Sciatic nerve (tissue), 2 donors: ENCODE measurements at regions not wholly inside any gene's neighbourhood (a gene's known extent, or its start where the extent isn't known, plus 50 kb on each side); places are given as distances from the start of the nearest gene placed in this dataset.
"Not testable (repeated sequence)": the region's sequence is repeated elsewhere in the genome, so short reads cannot be mapped to it uniquely, and the experiment has no call there.

Experiments
- ATAC-seq: fragments of 200-7000 bp; cut with Tn5 transposase; one replicate; pipeline ENCODE4 v1.9.1; 2020; ENCODE audit warnings: mild to moderate bottlenecking, moderate library complexity
- DNase-seq: peaks from one replicate; pipeline ENCODE4 v3.0.0-alpha.2; 2020; ENCODE audit warnings: low spot score
- intact Hi-C: fragments of 100-400 bp; cut with DNase I; formaldehyde crosslinking; loops from one replicate; pipeline ENCODE4 v1.14.2; 2022
- donor health status: DM: no; HTN: no; CAD: no.
- donor health status: DM: no; HTN: no; CAD: no.

GRCh38 chr10:108039821-108040584, 875.5 kb upstream of the SORCS1 start:
- DNase-seq (no peak), ATAC-seq (no peak)
- intact Hi-C loops = no loop called here

DNA sequence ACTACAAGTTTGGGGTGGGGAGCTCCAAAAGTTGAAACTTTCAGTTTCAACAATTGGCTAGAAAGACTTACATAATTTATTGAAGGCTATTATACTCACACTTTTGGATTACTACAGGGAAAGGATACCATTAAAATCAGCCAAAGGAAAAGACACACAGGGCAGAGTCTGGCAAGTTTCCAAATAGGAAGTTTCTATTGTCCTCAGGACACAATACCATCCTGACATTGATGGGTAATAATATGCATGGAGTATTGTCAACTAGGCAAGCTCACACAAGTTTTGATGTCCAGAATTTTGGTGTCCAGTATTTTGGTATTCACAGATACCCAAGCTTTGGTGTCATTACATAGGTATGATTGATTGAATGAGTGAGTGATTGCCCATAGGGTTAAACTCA, 872.6 kb upstream of the SORCS1 start:
- ATAC-seq = no peak
- intact Hi-C loops = no loop called here
- no peak for DNase-seq

GRCh38 chr10:108036265-108036664, 871.8 kb upstream of the SORCS1 start:
- intact Hi-C loops = no loop called here
- no peak for ATAC-seq
- DNase-seq = no peak

DNA sequence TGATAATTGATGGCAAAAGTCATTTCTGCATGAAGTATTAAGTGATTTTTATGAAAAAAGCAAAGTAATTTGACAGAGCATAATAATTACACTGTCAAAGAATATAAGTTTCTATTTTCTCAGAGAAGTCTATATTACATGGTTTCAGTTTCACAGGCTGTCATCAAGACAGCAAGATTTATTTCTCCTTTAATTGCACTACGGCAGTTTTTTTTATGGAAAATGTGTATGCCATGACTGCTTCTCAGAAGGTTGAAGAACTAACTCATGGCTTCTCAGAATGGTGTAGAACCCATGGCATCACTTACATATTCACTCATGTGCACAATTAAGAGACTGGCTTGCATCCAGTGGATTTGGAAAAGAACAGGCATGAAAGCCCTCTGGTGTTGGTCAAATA, 870.3 kb upstream of the SORCS1 start:
- intact Hi-C loops = no loop called here
- no peak for ATAC-seq

GRCh38 chr10:108033518-108033917, 869.0 kb upstream of the SORCS1 start:
- ATAC-seq, DNase-seq, intact Hi-C loops: not testable (repeated sequence)

More for the DNA sequence above, 870.3 kb upstream of the SORCS1 start:
- DNase-seq = no peak

GRCh38 chr10:108031505-108031904, 867.0 kb upstream of the SORCS1 start:
- DNase-seq = no peak
- intact Hi-C loops = no loop called here
- ATAC-seq = no peak

- ATAC-seq = no peak
- intact Hi-C loops = no loop called here
- no peak for DNase-seq
Observed at GRCh38 chr10:108014902-108015177, 850.3 kb upstream of the SORCS1 start.

DNA sequence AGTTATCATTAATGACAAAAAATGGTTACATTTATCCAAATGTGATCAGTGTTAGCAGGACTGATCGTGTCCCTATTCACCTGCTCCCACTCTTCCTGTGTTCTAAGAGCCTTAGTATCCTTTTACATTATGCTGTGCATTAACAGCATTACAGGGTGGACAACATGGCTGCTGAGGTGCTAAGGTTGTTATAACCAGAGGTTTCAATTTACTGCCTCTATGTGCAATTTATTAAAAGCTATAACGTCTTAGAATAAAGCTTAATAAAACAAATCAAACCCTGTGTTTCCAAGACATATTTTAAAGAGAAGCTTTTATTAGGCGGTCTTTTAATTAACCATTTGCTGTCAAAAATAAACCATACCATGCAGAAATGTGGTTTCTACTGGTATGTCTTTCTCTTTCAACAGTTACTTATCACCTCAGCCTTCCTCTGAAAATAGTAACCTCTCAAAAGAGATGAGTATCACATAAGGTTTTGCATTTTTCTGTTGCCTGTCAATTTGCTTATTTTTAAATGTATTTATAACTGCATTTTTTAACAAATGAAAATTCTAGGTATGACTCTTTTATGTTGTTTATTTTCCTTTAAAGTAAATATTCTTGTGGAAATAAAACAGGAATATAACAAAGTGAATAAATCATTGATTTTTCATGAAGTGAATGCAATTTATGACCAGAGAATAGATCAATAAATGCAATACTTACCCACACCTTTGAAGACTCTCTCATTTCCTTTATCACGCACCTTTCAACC, 849.8 kb upstream of the SORCS1 start:
- DNase-seq (no peak), ATAC-seq (no peak)
- intact Hi-C loops = no loop called here

DNA sequence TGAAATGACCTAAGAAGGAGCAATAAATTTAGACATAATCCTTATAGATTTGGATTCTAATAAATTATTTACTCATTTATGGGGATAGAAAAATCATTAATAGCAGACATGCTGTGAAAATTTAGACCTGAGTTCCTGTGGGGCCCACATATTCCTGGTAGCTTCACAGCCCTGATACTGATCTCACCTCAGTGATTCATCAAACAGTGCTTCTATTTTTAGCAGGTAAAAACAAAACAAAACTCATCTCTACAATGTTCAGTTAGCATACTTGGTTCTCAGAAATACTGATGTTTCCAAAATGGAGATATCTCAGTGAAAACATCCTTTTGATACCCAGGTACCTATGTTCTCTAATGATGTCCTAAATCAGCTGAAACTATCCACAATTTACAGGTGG, 841.1 kb upstream of the SORCS1 start:
- ATAC-seq (no peak), DNase-seq (no peak)
- intact Hi-C loops = no loop called here

DNA sequence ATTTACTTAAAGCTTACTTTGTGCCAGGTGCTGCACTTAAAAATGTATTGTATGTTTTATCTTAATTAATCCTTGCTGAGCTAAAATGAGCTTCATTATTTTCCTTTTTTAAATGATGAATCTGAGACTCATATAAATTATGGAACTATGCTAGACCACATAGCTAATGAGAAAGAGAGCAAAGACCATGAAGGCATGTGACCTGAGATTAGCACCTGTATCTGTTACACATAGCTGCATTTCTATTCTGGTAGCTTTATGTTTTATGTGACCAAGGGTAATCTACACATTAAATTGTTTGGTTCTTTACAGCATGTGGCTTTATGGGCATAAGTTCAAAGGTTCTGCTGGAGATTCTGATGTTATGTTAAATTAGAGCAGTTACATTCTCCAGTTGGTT, 839.1 kb upstream of the SORCS1 start:
- DNase-seq (no peak), ATAC-seq (no peak)
- intact Hi-C loops = no loop called here

DNA sequence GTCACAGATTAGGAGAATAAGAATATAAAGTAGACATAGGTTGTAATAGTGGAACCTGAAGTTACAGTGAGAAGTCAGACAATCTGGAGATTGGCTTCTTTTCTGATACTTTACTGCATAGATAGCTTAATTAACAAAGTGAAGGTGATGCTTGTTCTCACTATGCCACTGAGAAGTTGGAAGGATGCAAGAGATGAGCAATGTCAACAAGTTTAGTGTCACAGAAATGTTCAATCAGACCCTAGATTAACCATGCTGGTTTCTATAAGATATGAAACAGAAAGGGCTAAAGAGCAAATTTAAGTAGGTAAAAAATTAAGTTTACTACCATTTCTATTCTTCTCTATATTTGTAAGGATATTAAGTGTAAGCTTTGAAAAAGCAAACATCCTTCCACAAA, 838.6 kb upstream of the SORCS1 start:
- ATAC-seq = no peak
- no peak for DNase-seq
- intact Hi-C loops = no loop called here

GRCh38 chr10:108000365-108000764, 835.9 kb upstream of the SORCS1 start:
- no peak for ATAC-seq
- intact Hi-C loops = no loop called here
- DNase-seq = no peak

GRCh38 chr10:107994621-107995270, 830.2 kb upstream of the SORCS1 start:
- DNase-seq = no peak
- intact Hi-C loops = no loop called here
- no peak for ATAC-seq

DNA sequence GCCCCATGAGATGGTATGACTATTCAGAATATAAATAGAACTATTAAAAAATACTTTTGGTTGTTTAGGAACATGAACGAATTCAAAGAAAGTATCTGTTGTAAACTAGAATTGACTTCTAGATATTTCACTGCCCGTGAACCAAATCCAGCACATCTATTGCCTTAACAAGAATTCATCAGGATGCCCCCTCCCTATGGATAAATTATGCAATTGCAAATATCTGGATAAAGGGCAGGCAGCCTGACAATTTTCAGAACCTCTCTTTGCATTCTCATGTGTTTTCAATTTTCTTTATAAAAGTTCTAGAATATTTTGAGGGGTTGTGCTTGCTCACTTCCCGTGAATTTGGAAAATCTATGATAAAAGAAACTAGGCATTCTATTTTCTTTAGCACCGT, 822.1 kb upstream of the SORCS1 start:
- DNase-seq (no peak), ATAC-seq (no peak)
- intact Hi-C loops = no loop called here

DNA sequence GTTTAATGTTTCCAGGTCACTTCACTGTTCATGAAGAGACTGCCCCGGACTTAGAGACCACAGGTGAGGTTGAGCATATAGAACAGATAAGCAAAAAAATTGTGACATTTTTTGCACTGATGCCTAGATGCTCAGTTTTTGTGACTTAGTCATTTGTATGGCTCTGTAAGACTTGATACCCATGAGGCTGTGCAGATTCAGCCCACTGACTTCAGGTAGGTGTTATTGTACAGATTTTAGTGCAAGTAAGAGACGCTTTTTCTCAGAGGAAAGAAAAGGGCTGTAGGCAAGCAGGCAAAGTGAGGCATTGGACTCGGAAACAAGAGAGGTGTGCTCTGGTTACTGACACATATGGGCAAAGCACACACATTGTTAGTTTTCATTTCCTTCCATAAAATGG, 820.1 kb upstream of the SORCS1 start:
- DNase-seq = no peak
- intact Hi-C loops = no loop called here
- ATAC-seq = no peak

DNA sequence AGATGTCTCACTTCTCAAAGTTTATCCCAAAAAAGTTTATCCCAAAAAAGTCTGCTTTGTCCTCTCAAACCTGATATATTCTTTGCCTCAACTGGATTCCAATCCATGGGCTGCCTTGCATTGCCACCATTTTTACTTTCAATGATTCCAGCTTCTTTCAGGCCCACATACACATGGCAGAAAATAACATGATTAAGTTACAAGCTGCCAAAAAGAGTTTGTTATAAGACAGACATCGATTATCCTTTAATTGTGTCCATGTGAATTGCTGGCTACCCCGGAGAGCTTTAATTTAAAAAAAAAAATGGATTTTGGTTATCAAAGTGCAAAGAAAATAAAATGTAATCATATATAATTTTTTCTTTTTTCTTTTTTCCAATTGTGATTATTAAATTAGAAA, 819.6 kb upstream of the SORCS1 start:
- no peak for DNase-seq
- intact Hi-C loops = no loop called here
- ATAC-seq = no peak

- intact Hi-C loops = no loop called here
- no peak for DNase-seq
- no peak for ATAC-seq
Observed at GRCh38 chr10:107978455-107978854, 813.9 kb upstream of the SORCS1 start.

DNA sequence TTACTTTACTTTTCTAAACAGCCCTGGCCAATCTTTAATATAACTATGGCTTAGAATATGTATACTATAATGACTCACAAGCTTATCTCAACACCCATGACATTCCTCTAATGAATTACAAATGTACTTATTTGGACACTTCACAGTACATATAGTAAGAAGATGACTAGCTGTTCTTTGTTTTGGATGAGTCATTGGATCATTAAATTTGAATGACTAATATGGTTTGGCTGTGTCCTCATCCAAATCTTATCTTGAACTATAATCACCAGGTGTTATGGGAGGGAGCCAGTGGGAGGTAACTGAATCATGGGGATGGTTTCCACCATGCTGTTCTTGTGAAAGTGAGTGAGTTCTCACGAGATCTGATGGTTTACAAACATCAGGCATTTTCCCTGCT, 807.5 kb upstream of the SORCS1 start:
- no peak for ATAC-seq
- intact Hi-C loops = no loop called here

DNA sequence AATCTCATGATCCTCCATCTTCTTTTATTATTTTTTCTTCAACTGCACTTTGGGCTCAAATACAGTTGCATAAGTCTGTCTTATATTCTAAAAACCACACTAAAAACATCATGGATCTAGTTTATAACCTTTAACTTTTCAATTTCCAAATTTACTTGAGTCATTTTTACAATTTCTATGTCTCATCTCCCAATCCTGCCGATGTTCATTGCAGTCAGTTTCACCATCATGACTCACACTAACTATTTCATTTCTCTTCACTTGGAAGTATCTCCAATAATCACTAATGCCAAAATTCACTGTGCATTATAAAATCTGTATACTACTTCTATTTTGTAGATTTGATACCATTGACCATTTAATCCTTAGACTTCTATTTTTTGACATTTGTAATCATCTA, 806.9 kb upstream of the SORCS1 start:
- intact Hi-C loops = no loop called here
- ATAC-seq (no peak), DNase-seq (no peak)

More for the DNA sequence above, 807.5 kb upstream of the SORCS1 start:
- no peak for DNase-seq

DNA sequence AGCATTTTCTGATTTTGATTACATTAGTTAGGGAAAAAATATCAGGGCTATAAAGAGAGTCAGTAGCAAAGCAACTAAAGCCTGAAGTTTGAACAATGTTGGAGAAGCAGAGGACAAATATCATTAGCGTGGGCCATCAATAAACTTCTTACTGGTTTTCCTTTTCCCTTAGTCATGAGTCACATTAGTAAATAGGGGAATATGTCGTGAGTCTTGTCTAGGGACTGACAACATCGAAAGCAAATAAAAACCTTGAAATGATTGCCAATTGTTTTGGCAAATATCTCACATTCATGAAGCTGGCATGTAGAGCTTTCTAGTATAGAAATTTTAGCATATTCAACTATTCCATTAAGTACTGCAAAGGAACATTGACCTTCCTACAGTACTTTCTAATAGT, 806.0 kb upstream of the SORCS1 start:
- intact Hi-C loops = no loop called here
- no peak for ATAC-seq
- no peak for DNase-seq
